Activated B cell treated with CpG ODN at 0.5 μM for 24 hours (primary cell): ENCODE measurements at regions not wholly inside any gene's neighbourhood (a gene's known extent, or its start where the extent isn't known, plus 50 kb on each side); places are given as distances from the start of the nearest gene placed in this dataset.

ENCODE experiments used
- ATAC-seq: fragments of 200-7000 bp; cut with Tn5 transposase; one replicate; pipeline ENCODE4 v1.10.0; 2021; ENCODE audit warnings: low read depth, mild to moderate bottlenecking, moderate library complexity
- CTCF ChIA-PET: fragments of 350-600 bp; sonication (Branson Sonifier 250); formaldehyde crosslinking; loops from one replicate; lab custom pipeline; 2021; ENCODE audit warnings: antibody characterized with exemption; lab: Charles Lee
- POLR2A ChIA-PET: fragments of 350-600 bp; sonication (Branson Sonifier 250); formaldehyde crosslinking; loops from one replicate; lab custom pipeline; 2021; ENCODE audit warnings: antibody characterized with exemption; lab: Charles Lee
- DNase-seq: peaks from one replicate; pipeline ENCODE4 v3.0.0; 2022
- H3K27ac Mint-ChIP-seq: one replicate; pipeline ENCODE4 v1.8.0; 2020; ENCODE audit warnings: mixed read lengths
- H3K27me3 Mint-ChIP-seq: one replicate; pipeline ENCODE4 v1.8.0; 2021; ENCODE audit warnings: mixed read lengths
- H3K36me3 Mint-ChIP-seq: one replicate; pipeline ENCODE4 v1.8.0; 2021; ENCODE audit warnings: low read depth, mixed read lengths
- H3K4me1 Mint-ChIP-seq: one replicate; pipeline ENCODE4 v1.8.0; 2021; ENCODE audit warnings: mixed read lengths
- H3K4me3 Mint-ChIP-seq: one replicate; pipeline ENCODE4 v1.8.0; 2020; ENCODE audit warnings: mild to moderate bottlenecking, mixed read lengths
- H3K9me3 Mint-ChIP-seq: one replicate; pipeline ENCODE4 v1.8.0; 2020; ENCODE audit warnings: mixed read lengths
- CTCF ChIP-seq: fragments of 200-600 bp; IDR thresholded peaks from one replicate; pipeline ENCODE4 v1.8.0; 2022; ENCODE audit warnings: antibody characterized with exemption, mild to moderate bottlenecking
- intact Hi-C: fragments of 100-400 bp; cut with micrococcal nuclease; formaldehyde crosslinking; loops from one replicate; pipeline ENCODE4 v1.15.1; 2024

- ATAC-seq (no peak), DNase-seq (no peak)
- no peaks in the 10 kb centered on the region for H3K36me3 Mint-ChIP-seq
- intact Hi-C loops, result no loop called here
- no peak for TF ChIP-seq CTCF
- H3K27ac Mint-ChIP-seq, result no peak overlapping the region
- ChIA-PET CTCF (no interaction called here), POLR2A (no interaction called here)
- no peaks in the 10 kb centered on the region for H3K27me3 Mint-ChIP-seq
- no peaks in the 10 kb centered on the region for H3K4me1 Mint-ChIP-seq
- no peak overlapping the region for H3K4me3 Mint-ChIP-seq
- H3K9me3 Mint-ChIP-seq, result no peaks in the 10 kb centered on the region
Observed at GRCh38 chr3:25037049-25037547, 391.0 kb upstream of the RARB start.

- ChIA-PET CTCF (no interaction called here), POLR2A (no interaction called here)
- no peak for DNase-seq
- no peak overlapping the region for H3K4me3 Mint-ChIP-seq
- ATAC-seq, result no peak
- H3K27me3 Mint-ChIP-seq, result no peaks in the 10 kb centered on the region
- no peak overlapping the region for H3K27ac Mint-ChIP-seq
- TF ChIP-seq CTCF, result no peak
- H3K9me3 Mint-ChIP-seq, result no peaks in the 10 kb centered on the region
- no peaks in the 10 kb centered on the region for H3K4me1 Mint-ChIP-seq
- H3K36me3 Mint-ChIP-seq, result no peaks in the 10 kb centered on the region
- intact Hi-C loops, result no loop called here
Observed at GRCh38 chr3:25038271-25038670, 389.8 kb upstream of the RARB start.

- H3K27me3 Mint-ChIP-seq, result no peaks in the 10 kb centered on the region
- H3K4me3 Mint-ChIP-seq, result no peak overlapping the region
- H3K36me3 Mint-ChIP-seq, result no peaks in the 10 kb centered on the region
- no peak for TF ChIP-seq CTCF
- no peaks in the 10 kb centered on the region for H3K4me1 Mint-ChIP-seq
- no peak overlapping the region for H3K27ac Mint-ChIP-seq
- POLR2A ChIA-PET, result no interaction called here
- no peak for DNase-seq
- CTCF ChIA-PET, result no interaction called here
- no peak for ATAC-seq
- H3K9me3 Mint-ChIP-seq, result no peaks in the 10 kb centered on the region
- intact Hi-C loops, result no loop called here
Observed at GRCh38 chr3:25038922-25039321, 389.1 kb upstream of the RARB start.

- no peak overlapping the region for H3K4me3 Mint-ChIP-seq
- DNase-seq, result no peak
- intact Hi-C loops, result no loop called here
- H3K9me3 Mint-ChIP-seq, result no peaks in the 10 kb centered on the region
- H3K27ac Mint-ChIP-seq, result no peak overlapping the region
- no peaks in the 10 kb centered on the region for H3K27me3 Mint-ChIP-seq
- no peak for TF ChIP-seq CTCF
- ChIA-PET POLR2A (no interaction called here), CTCF (no interaction called here)
- no peak for ATAC-seq
- H3K4me1 Mint-ChIP-seq, result no peaks in the 10 kb centered on the region
- no peaks in the 10 kb centered on the region for H3K36me3 Mint-ChIP-seq
Observed at GRCh38 chr3:25040748-25041147, 387.3 kb upstream of the RARB start.

GRCh38 chr3:25041871-25042584 lies 386.0 kb upstream of the RARB start:
- H3K4me1 Mint-ChIP-seq, result no peaks in the 10 kb centered on the region
- H3K36me3 Mint-ChIP-seq, result no peaks in the 10 kb centered on the region
- POLR2A ChIA-PET, result no interaction called here
- DNase-seq (no peak), ATAC-seq (no peak)
- CTCF ChIA-PET, result no interaction called here
- TF ChIP-seq CTCF, result no peak
- H3K9me3 Mint-ChIP-seq, result no peaks in the 10 kb centered on the region
- H3K4me3 Mint-ChIP-seq, result no peak overlapping the region
- no peaks in the 10 kb centered on the region for H3K27me3 Mint-ChIP-seq
- no peak overlapping the region for H3K27ac Mint-ChIP-seq
- intact Hi-C loops, result no loop called here
